ENCODE measurements at regions not wholly inside any gene's neighbourhood (a gene's known extent, or its start where the extent isn't known, plus 50 kb on each side); places are given as distances from the start of the nearest gene placed in this dataset.

- POLR2A ChIA-PET (ENCODE audit: unreplicated experiment): no interaction called here
- Histone ChIP-seq H4K20me1 (ENCODE audit: insufficient read depth, low read length) (no peaks in the 10 kb centered on the region), H3K23ac (ENCODE audit: low read depth, low read length) (no peak overlapping the region), H3K4me1 (ENCODE audit: control insufficient read depth, insufficient read depth, low read length) (peaks cover 7% of the 10 kb centered on the region), H3K9ac (ENCODE audit: low read depth, low read length) (no peak overlapping the region), H4K91ac (ENCODE audit: insufficient read depth, low read depth, low read length) (no peak overlapping the region), H2AFZ (replicated peaks; ENCODE audit: low read length, poor library complexity) (no peak overlapping the region), H3K18ac (ENCODE audit: low read depth, low read length) (no peak overlapping the region), H4K8ac (ENCODE audit: low read depth in 2 of 2, low read length in 2 of 2) (no peak overlapping the region), H3K4me3 (ENCODE audit: insufficient read depth, low read depth, low read length) (no peak overlapping the region), H3K56ac (ENCODE audit: extremely low read depth, insufficient read depth, low read length) (no peak overlapping the region), H3K27me3 (ENCODE audit: control insufficient read depth, insufficient read depth, low read length) (no peaks in the 10 kb centered on the region), H2BK15ac (ENCODE audit: low read depth, low read length) (no peak overlapping the region), H4K5ac (ENCODE audit: low read depth, low read length) (no peak overlapping the region), H3K4ac (ENCODE audit: low read depth, low read length) (no peak overlapping the region), H3K14ac (replicated peaks; ENCODE audit: low read depth, low read length) (no peak overlapping the region), H3K9me1 (ENCODE audit: insufficient read depth, low read length) (no peaks in the 10 kb centered on the region; the same call in 1 of the 2 replicates), H3K79me1 (ENCODE audit: low read depth in 1 of 2, low read length in 2 of 2) (no peaks in the 10 kb centered on the region), H2AK9ac (replicated peaks; ENCODE audit: low read depth, low read length, poor library complexity) (no peak overlapping the region), H3K27ac (ENCODE audit: insufficient read depth, low read length) (no peak overlapping the region), H3K36me3 (ENCODE audit: control insufficient read depth, insufficient read depth, low read length) (no peaks in the 10 kb centered on the region), H3K4me2 (ENCODE audit: low read depth, low read length) (no peak overlapping the region), H3K9me3 (ENCODE audit: control insufficient read depth, insufficient read depth, low read length) (no peaks in the 10 kb centered on the region), H2BK20ac (ENCODE audit: low read depth, low read length) (no peak overlapping the region), H2BK5ac (ENCODE audit: low read depth, low read length, poor library complexity, severe bottlenecking) (no peak overlapping the region), H2BK120ac (ENCODE audit: low read depth, low read length) (no peak overlapping the region), H2AK5ac (ENCODE audit: low read depth, low read length) (no peak overlapping the region)
- WGBS, 2 experiments (ENCODE audit: extremely low coverage in 2 of 2, insufficient read length in 1 of 2): 100% methylated on average over 2 of the region's 4 CpGs; no CpG with 5 or more reads in 1 of the 2 experiments
- intact Hi-C loops (cut with micrococcal nuclease) (loop anchor here (5.0 kb wide), 1 partner anchor 312 kb away; no protein-coding TSS in a partner anchor), dilution Hi-C loops (cut with HindIII; ENCODE audit: low sequenced_read_pairs, unreplicated experiment) (no loop called here), in situ Hi-C loops (cut with MboI; ENCODE audit: low sequenced_read_pairs) (no loop called here)
- CTCF ChIA-PET: no interaction called here
- no TSS peak for BruUV-seq (replicated peaks)
- ATAC-seq (ENCODE audit: low read depth): no peak
- TF ChIP-seq RCOR1 (IDR thresholded peaks at IDR 0.05; ENCODE audit: insufficient replicate concordance, low read length) (no peak), SMC3 (IDR thresholded peaks at IDR 0.05; ENCODE audit: low read depth, low read length) (no peak), RFX5 (IDR thresholded peaks at IDR 0.05; ENCODE audit: low read depth, low read length) (no peak), BHLHE40 (IDR thresholded peaks at IDR 0.05; ENCODE audit: low read depth, low read length) (no peak), FOS (IDR thresholded peaks at IDR 0.05; ENCODE audit: low read depth, low read length) (no peak), MAFK (IDR thresholded peaks at IDR 0.05; ENCODE audit: low read depth, low read length) (no peak), POLR2A (IDR thresholded peaks at IDR 0.05; ENCODE audit: low read depth, low read length) (no peak), ELK1 (IDR thresholded peaks at IDR 0.05; ENCODE audit: borderline replicate concordance, low read depth, low read length) (no peak), USF2 (IDR thresholded peaks at IDR 0.05; ENCODE audit: low read depth, low read length) (no peak), CHD1 (IDR thresholded peaks at IDR 0.05; ENCODE audit: low read depth, low read length) (no peak), CEBPB (IDR thresholded peaks at IDR 0.05; ENCODE audit: low read depth, low read length) (no peak), MXI1 (IDR thresholded peaks at IDR 0.05; ENCODE audit: borderline replicate concordance, low read depth, low read length) (no peak), NFE2L2 (IDR thresholded peaks at IDR 0.05; ENCODE audit: low read depth, low read length) (no peak), MAZ (IDR thresholded peaks at IDR 0.05; ENCODE audit: borderline replicate concordance, low read depth, low read length) (no peak), RAD21 (IDR thresholded peaks at IDR 0.05; ENCODE audit: low read length) (no peak)
- TF ChIP-seq, protein P1, sequence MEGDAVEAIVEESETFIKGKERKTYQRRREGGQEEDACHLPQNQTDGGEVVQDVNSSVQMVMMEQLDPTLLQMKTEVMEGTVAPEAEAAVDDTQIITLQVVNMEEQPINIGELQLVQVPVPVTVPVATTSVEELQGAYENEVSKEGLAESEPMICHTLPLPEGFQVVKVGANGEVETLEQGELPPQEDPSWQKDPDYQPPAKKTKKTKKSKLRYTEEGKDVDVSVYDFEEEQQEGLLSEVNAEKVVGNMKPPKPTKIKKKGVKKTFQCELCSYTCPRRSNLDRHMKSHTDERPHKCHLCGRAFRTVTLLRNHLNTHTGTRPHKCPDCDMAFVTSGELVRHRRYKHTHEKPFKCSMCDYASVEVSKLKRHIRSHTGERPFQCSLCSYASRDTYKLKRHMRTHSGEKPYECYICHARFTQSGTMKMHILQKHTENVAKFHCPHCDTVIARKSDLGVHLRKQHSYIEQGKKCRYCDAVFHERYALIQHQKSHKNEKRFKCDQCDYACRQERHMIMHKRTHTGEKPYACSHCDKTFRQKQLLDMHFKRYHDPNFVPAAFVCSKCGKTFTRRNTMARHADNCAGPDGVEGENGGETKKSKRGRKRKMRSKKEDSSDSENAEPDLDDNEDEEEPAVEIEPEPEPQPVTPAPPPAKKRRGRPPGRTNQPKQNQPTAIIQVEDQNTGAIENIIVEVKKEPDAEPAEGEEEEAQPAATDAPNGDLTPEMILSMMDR (conservative IDR thresholded peaks at IDR 0.05; ENCODE audit: low read depth, low read length): no peak
- DNase-seq: no peak
These were observed 99.4 kb upstream of the LPP start for GRCh38 chr3:188054541-188054940.

Measured in IMR-90 (cell line).